ENCODE measurements at regions not wholly inside any gene's neighbourhood (a gene's known extent, or its start where the extent isn't known, plus 50 kb on each side); places are given as distances from the start of the nearest gene placed in this dataset.

GRCh38 chr6:55654445-55654844 lies 75.5 kb upstream of the HMGCLL1 start:
- POLR2A ChIA-PET = no interaction called here
- TF ChIP-seq ZNF600 (tag by site-specific recombination; IDR thresholded peaks at IDR 0.05) (no peak), ZNF548 (tag by site-specific recombination; IDR thresholded peaks at IDR 0.05) (no peak)
- H3K4me1 ChIP-seq (ENCODE audit: control insufficient read depth, insufficient read depth, low read length) = no peaks in the 10 kb centered on the region
- no peak overlapping the region for H3K27ac ChIP-seq (ENCODE audit: extremely low read depth, low read depth, low read length)
- H3K9me3 ChIP-seq (ENCODE audit: control insufficient read depth, insufficient read depth, low read depth, low read length) = no peaks in the 10 kb centered on the region; the same call in 1 of the 2 replicates
- H3K4me3 ChIP-seq (ENCODE audit: low read depth, low read length) = no peak overlapping the region
- no peaks in the 10 kb centered on the region for H3K36me3 ChIP-seq (ENCODE audit: control insufficient read depth in 2 of 2, insufficient read depth in 1 of 2, low read length in 2 of 2)
- CTCF ChIA-PET = no interaction called here

GRCh38 chr6:55652429-55652828 lies 73.4 kb upstream of the HMGCLL1 start:
- no peaks in the 10 kb centered on the region; the same call in 1 of the 2 replicates for H3K9me3 ChIP-seq (ENCODE audit: control insufficient read depth, insufficient read depth, low read depth, low read length)
- H3K36me3 ChIP-seq (ENCODE audit: control insufficient read depth in 2 of 2, insufficient read depth in 1 of 2, low read length in 2 of 2) = no peaks in the 10 kb centered on the region
- ChIA-PET CTCF (no interaction called here), POLR2A (no interaction called here)
- no peaks in the 10 kb centered on the region for H3K4me1 ChIP-seq (ENCODE audit: control insufficient read depth, insufficient read depth, low read length)
- H3K4me3 ChIP-seq (ENCODE audit: low read depth, low read length) = no peak overlapping the region
- no peak overlapping the region for H3K27ac ChIP-seq (ENCODE audit: extremely low read depth, low read depth, low read length)
- TF ChIP-seq ZNF580 (tag by site-specific recombination; IDR thresholded peaks at IDR 0.05) (no peak), ZNF157 (tag by site-specific recombination; IDR thresholded peaks at IDR 0.05) (no peak), ZSCAN16 (tag by site-specific recombination; IDR thresholded peaks at IDR 0.05) (no peak), ZNF701 (tag by site-specific recombination; IDR thresholded peaks at IDR 0.05) (no peak), KLF17 (tag by site-specific recombination; IDR thresholded peaks at IDR 0.05) (no peak)

GRCh38 chr6:55651015-55651414 lies 72.0 kb upstream of the HMGCLL1 start:
- ChIA-PET CTCF (no interaction called here), POLR2A (no interaction called here)
- TF ChIP-seq ZSCAN30 (tag by site-specific recombination; IDR thresholded peaks at IDR 0.05) = no peak
- no peak for TF ChIP-seq FEZF1 (tag by site-specific recombination; IDR thresholded peaks at IDR 0.05)
- no peak for TF ChIP-seq GLIS1 (tag by site-specific recombination; IDR thresholded peaks at IDR 0.05)
- no peak for TF ChIP-seq ZNF596 (tag by site-specific recombination; IDR thresholded peaks at IDR 0.05)
- no peak for TF ChIP-seq ZFP69B (tag by site-specific recombination; IDR thresholded peaks at IDR 0.05)
- no peak for TF ChIP-seq ZFP3 (tag by site-specific recombination; IDR thresholded peaks at IDR 0.05; ENCODE audit: low read depth)
- TF ChIP-seq ZNF146 (tag by site-specific recombination; IDR thresholded peaks at IDR 0.05) = no peak
- no peak for TF ChIP-seq ZNF639 (tag by site-specific recombination; IDR thresholded peaks at IDR 0.05)
- TF ChIP-seq SP7 (tag by site-specific recombination; IDR thresholded peaks at IDR 0.05) = no peak
- TF ChIP-seq ZNF473 (tag by site-specific recombination; IDR thresholded peaks at IDR 0.05) = no peak
- TF ChIP-seq KLF8 (tag by site-specific recombination; IDR thresholded peaks at IDR 0.05) = no peak
- H3K27ac ChIP-seq (ENCODE audit: extremely low read depth, low read depth, low read length) = no peak overlapping the region
- no peaks in the 10 kb centered on the region for H3K36me3 ChIP-seq (ENCODE audit: control insufficient read depth in 2 of 2, insufficient read depth in 1 of 2, low read length in 2 of 2)
- H3K4me1 ChIP-seq (ENCODE audit: control insufficient read depth, insufficient read depth, low read length) = no peaks in the 10 kb centered on the region
- H3K9me3 ChIP-seq (ENCODE audit: control insufficient read depth, insufficient read depth, low read depth, low read length) = no peaks in the 10 kb centered on the region; the same call in 1 of the 2 replicates
- no peak overlapping the region for H3K4me3 ChIP-seq (ENCODE audit: low read depth, low read length)

- CTCF ChIA-PET = interaction anchor here (0.6 to 0.9 kb wide), 2 partner anchors 242 to 366 kb away, joined by 3 to 4 read pairs; no protein-coding TSS in a partner anchor
- Histone ChIP-seq H3K9me3 (ENCODE audit: control insufficient read depth, insufficient read depth, low read depth, low read length) (no peaks in the 10 kb centered on the region), H3K4me1 (ENCODE audit: control insufficient read depth, insufficient read depth, low read length) (no peaks in the 10 kb centered on the region), H3K4me3 (ENCODE audit: low read depth, low read length) (no peak overlapping the region), H3K27ac (ENCODE audit: extremely low read depth, low read depth, low read length) (no peak overlapping the region), H3K36me3 (ENCODE audit: control insufficient read depth in 2 of 2, insufficient read depth in 1 of 2, low read length in 2 of 2) (no peaks in the 10 kb centered on the region)
- POLR2A ChIA-PET = no interaction called here
- TF ChIP-seq ZNF16 (tag by site-specific recombination; IDR thresholded peaks at IDR 0.05; ENCODE audit: low read depth) (no peak), ZNF600 (tag by site-specific recombination; IDR thresholded peaks at IDR 0.05) (no peak), WT1 (tag by site-specific recombination; IDR thresholded peaks at IDR 0.05) (no peak), ZNF670 (tag by site-specific recombination; IDR thresholded peaks at IDR 0.05; ENCODE audit: low read depth) (no peak), ZNF837 (tag by site-specific recombination; IDR thresholded peaks at IDR 0.05) (no peak), ZBTB44 (tag by site-specific recombination; IDR thresholded peaks at IDR 0.05) (no peak), ZNF404 (tag by site-specific recombination; IDR thresholded peaks at IDR 0.05) (no peak), ZNF248 (tag by site-specific recombination; IDR thresholded peaks at IDR 0.05) (no peak), ZSCAN4 (tag by site-specific recombination; IDR thresholded peaks at IDR 0.05) (no peak)
These were observed 64.9 kb upstream of the HMGCLL1 start for GRCh38 chr6:55643861-55644260.

Data from HEK293 (cell line).